Transverse colon (tissue), 4 donors: ENCODE measurements at regions not wholly inside any gene's neighbourhood (a gene's known extent, or its start where the extent isn't known, plus 50 kb on each side); places are given as distances from the start of the nearest gene placed in this dataset.

ENCODE experiments used
- DNase-seq: peaks from one replicate; pipeline ENCODE4 v3.0.0-alpha.2; 2019
- H3K27ac ChIP-seq, 4 donors: fragments of 200-600 bp; sonication (generic); 2 replicates each; pipeline ENCODE4 v1.5.1; 2016 to 2018; ENCODE audit warnings: inconsistent platforms in 4 of 4
- H3K27me3 ChIP-seq: fragments of 200-600 bp; sonication (generic); 2 replicates; pipeline ENCODE4 v1.5.1; 2017; ENCODE audit warnings: inconsistent platforms
- H3K36me3 ChIP-seq, 4 donors: fragments of 200-600 bp; sonication (generic); 2 replicates each; pipeline ENCODE4 v1.5.1; 2017 to 2019; ENCODE audit warnings: inconsistent platforms in 4 of 4
- H3K4me1 ChIP-seq, 4 donors: fragments of 200-600 bp; sonication (generic); 2 replicates each; pipeline ENCODE4 v1.5.1; 2017 to 2020; ENCODE audit warnings: inconsistent platforms in 4 of 4
- H3K4me3 ChIP-seq, 4 donors: fragments of 200-600 bp; sonication (generic); 1 replicate in 1 of 4; 2 replicates in 3 of 4; pipeline versions ENCODE4 v1.5.1 to v1.6.1; 2017 to 2019; ENCODE audit warnings: inconsistent platforms in 4 of 4
- H3K9me3 ChIP-seq, 2 donors: fragments of 200-600 bp; sonication (generic); 2 replicates each; pipeline ENCODE4 v1.5.1; 2017 to 2019; ENCODE audit warnings: inconsistent platforms in 2 of 2
- CTCF ChIP-seq, 5 experiments: fragments of 200-600 bp in 3 of 5; fragments of 450-650 bp in 2 of 5; sonication (generic) in 3 of 5; IDR thresholded peaks; 1 replicate in 2 of 5; 2 replicates in 3 of 5; pipeline ENCODE4 v1.5.1; 2016 to 2017; ENCODE audit warnings: antibody characterized with exemption in 5 of 5, inconsistent platforms in 3 of 5, mild to moderate bottlenecking in 2 of 5, moderate library complexity in 1 of 5
- EP300 ChIP-seq: sonication (generic); formaldehyde crosslinking; IDR thresholded peaks from one replicate; pipeline ENCODE4 v1.6.1; 2017; ENCODE audit warnings: antibody characterized with exemption, low read depth
- POLR2A ChIP-seq: fragments of 450-650 bp; IDR thresholded peaks from one replicate; pipeline ENCODE4 v1.6.1; 2016; ENCODE audit warnings: antibody characterized with exemption, mild to moderate bottlenecking, moderate library complexity
- POLR2AphosphoS5 ChIP-seq, 3 donors: sonication (generic); formaldehyde crosslinking; IDR thresholded peaks; one replicate each; pipeline ENCODE4 v1.6.1; 2016; ENCODE audit warnings: antibody characterized with exemption in 3 of 3
- WGBS, 2 donors: methylation state at CpG; one replicate each; pipeline ENCODE4 v1.1.5; 2018; ENCODE audit warnings: low coverage in 1 of 2; 5-methylcytosine and 5-hydroxymethylcytosine counted together
- in situ Hi-C, 4 donors: fragments of 200-750 bp; cut with MboI; loops; one replicate each; pipeline versions ENCODE4 v1.15.0 to v1.15.1; 2017; ENCODE audit warnings: low sequenced_read_pairs in 3 of 4, low pct_ligation_motif_present in 1 of 4, low pct_unique_long_range_greater_than_20kb in 1 of 4
- intact Hi-C: fragments of 100-400 bp; cut with DNase I; formaldehyde crosslinking; loops from one replicate; pipeline ENCODE4 v1.15.1; 2023; ENCODE audit warnings: low total_unique reads

GRCh38 chr6:149127212-149127611, 190.3 kb upstream of the TAB2 start:
- TF ChIP-seq POLR2AphosphoS5 (IDR thresholded peaks at IDR 0.05) (no peak), EP300 (no peak), CTCF (IDR thresholded peaks at IDR 0.05) (no peak), POLR2A (no peak)
- 88% methylated on average over 1 of the region's 1 CpG; no CpG with 5 or more reads in 1 of the 2 donors for WGBS, 2 donors
- no peak for DNase-seq
- Histone ChIP-seq H3K27me3 (no peaks in the 10 kb centered on the region), H3K4me3 (no peak overlapping the region), H3K27ac (no peak overlapping the region), H3K9me3 (no peaks in the 10 kb centered on the region), H3K4me1 (peaks cover 0 to 15% (median 0%) of the 10 kb centered on the region in 4 donors), H3K36me3 (no peaks in the 10 kb centered on the region)
- in situ Hi-C loops (no loop called here), intact Hi-C loops (no loop called here)

GRCh38 chr6:149128489-149129145, 188.9 kb upstream of the TAB2 start:
- H3K36me3 ChIP-seq = no peaks in the 10 kb centered on the region
- H3K4me3 ChIP-seq = no peak overlapping the region
- 64 to 76% methylated on average over 5 of the region's 5 CpGs for WGBS, 2 donors
- H3K4me1 ChIP-seq = peaks cover 0 to 15% (median 0%) of the 10 kb centered on the region in 4 donors
- in situ Hi-C loops (no loop called here), intact Hi-C loops (no loop called here)
- no peak for TF ChIP-seq EP300
- TF ChIP-seq POLR2A = no peak
- no peak for TF ChIP-seq CTCF (IDR thresholded peaks at IDR 0.05)
- TF ChIP-seq POLR2AphosphoS5 (IDR thresholded peaks at IDR 0.05) = no peak
- H3K9me3 ChIP-seq = no peaks in the 10 kb centered on the region
- H3K27me3 ChIP-seq = no peaks in the 10 kb centered on the region
- no peak for DNase-seq
- no peak overlapping the region for H3K27ac ChIP-seq

DNA sequence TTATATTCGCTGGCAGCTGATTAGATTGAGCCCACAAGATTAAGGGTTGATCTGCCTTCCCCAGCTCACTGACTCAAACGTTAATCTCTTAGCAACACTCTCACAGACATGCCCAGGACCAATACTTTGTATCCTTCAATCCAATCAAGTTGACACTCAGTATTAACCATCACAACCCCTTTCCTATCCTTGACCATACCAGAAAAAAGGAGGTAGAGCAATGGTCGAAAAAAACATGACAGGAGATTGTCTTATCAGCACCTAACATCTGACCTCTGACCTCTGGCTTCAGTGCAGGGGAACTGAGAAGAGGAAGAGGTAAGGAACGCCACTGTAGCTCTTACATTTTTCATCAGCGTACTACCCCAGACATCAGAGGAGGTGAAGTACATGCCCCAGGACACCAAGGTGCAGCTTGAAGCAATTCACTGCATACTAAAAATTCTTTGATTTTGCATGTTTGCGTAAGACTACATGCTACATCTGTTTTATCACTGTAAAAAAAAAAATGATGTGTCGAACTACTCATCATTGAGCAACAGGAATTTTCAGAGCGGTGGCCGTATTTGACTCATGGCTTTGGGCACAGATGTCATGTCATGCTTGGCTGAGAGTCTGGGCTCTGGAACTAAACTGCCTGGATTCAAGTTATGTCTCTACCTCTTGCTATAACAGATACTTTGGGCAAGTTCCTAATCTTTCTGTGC, 188.0 kb upstream of the TAB2 start:
- DNase-seq = no peak
- H3K9me3 ChIP-seq = no peaks in the 10 kb centered on the region
- intact Hi-C loops = no loop called here
- no peaks in the 10 kb centered on the region for H3K27me3 ChIP-seq
- H3K4me1 ChIP-seq = peaks cover 0 to 15% (median 0%) of the 10 kb centered on the region in 4 donors
- no peak for TF ChIP-seq EP300
- TF ChIP-seq POLR2A = no peak
- TF ChIP-seq CTCF (IDR thresholded peaks at IDR 0.05) = no peak
- TF ChIP-seq POLR2AphosphoS5 (IDR thresholded peaks at IDR 0.05) = no peak
- WGBS, 2 donors = 78% methylated on average over 7 to 9 of the region's 9 CpGs
- peak overlapping the region in 1 of 4 donors; percentile 25 for H3K27ac ChIP-seq
- H3K36me3 ChIP-seq = no peaks in the 10 kb centered on the region
- in situ Hi-C loops = no loop called here
- no peak overlapping the region for H3K4me3 ChIP-seq

DNA sequence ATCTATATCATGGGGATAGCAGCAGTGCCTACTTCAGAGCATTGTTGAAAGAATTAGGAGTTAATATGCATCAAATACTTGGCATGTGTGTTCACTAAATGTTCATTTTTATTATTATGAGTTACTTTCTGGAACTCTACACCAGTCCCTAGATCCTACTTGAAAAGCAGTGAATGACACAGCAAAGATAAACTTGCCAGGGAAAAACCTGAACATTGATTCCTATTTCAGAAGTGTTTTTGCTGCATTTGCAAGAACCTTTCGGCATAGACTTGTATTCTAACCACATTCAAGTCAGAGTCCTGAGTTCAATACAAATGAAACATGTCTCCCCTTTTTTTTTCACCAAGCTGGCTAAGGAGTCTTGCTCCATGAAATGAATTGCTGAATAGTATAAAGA, 187.4 kb upstream of the TAB2 start:
- Histone ChIP-seq H3K9me3 (no peaks in the 10 kb centered on the region), H3K4me3 (no peak overlapping the region), H3K4me1 (peaks cover 0 to 15% (median 0%) of the 10 kb centered on the region in 4 donors), H3K27me3 (no peaks in the 10 kb centered on the region), H3K27ac (peak overlapping the region in 1 of 4 donors; percentile 25), H3K36me3 (no peaks in the 10 kb centered on the region)
- TF ChIP-seq POLR2AphosphoS5 (IDR thresholded peaks at IDR 0.05) (no peak), POLR2A (no peak)
- WGBS, 2 donors = 67 to 71% methylated on average over 1 of the region's 1 CpG
- in situ Hi-C loops (no loop called here), intact Hi-C loops (no loop called here)
- no peak for DNase-seq
